ENCODE measurements at regions not wholly inside any gene's neighbourhood (a gene's known extent, or its start where the extent isn't known, plus 50 kb on each side); places are given as distances from the start of the nearest gene placed in this dataset.
"Not testable (repeated sequence)": the region's sequence is repeated elsewhere in the genome, so short reads cannot be mapped to it uniquely, and the experiment has no call there.

DNA sequence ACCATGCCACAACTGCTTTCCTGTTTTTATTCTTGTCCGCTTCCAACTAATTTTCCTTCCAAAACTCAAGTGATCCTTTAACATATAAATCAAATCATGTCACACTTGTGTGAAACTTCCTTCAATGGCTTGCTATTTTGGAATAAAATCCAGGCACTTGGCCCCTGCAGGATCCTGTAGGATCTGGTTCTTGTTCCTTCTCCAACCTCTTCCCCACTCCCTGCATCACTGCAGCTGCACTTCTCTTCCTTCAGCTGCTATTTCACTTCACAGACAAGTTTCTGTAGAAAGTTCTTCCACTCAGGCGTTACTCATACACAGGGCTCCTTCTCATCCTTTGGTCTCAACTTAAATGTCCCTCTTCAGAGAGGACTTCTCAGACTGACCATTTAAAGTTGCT lies 239.7 kb upstream of the BTG1 start:
- DNase-seq, result no peak

DNA sequence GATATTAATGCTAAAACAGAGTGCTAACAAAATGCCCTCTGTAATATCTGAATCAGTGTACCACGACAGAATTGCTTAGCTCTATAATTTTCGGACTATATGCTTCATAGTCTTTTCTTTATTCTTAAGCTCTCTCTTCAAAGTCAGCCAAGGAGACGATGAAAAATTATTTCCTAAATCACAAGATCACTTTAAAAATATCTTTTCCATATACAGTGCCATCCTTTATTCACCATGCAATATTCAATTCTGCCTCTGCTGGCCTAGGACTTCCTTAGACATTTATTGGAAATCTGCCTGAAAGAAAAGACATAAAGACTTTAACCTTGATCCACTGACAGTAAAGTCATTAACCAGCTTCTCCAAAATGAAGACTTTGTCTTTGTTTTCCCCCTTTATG lies 238.9 kb upstream of the BTG1 start:
- no peak for DNase-seq

- no peak for DNase-seq
Observed at GRCh38 chr12:92382383-92382878, 236.8 kb upstream of the BTG1 start.

DNA sequence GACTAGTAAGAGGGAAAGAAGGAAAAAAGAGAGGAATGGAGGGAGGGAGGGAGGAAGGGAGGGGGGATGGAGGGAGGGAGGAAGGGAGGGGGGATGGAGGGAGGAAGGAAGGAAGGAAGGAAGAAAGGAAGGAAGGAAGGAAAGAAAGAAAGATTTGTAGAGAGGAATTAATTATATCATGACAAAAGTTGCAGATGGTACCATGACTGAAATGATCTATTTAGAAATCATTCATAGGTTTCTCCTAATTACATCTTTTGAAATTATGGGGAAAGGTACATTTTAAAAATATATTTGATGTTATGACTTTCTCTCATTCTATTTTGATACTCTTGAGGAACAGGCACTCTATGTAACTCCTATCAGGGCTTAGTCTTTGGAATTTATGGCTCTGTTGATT lies 236.2 kb upstream of the BTG1 start:
- DNase-seq, result no peak

DNA sequence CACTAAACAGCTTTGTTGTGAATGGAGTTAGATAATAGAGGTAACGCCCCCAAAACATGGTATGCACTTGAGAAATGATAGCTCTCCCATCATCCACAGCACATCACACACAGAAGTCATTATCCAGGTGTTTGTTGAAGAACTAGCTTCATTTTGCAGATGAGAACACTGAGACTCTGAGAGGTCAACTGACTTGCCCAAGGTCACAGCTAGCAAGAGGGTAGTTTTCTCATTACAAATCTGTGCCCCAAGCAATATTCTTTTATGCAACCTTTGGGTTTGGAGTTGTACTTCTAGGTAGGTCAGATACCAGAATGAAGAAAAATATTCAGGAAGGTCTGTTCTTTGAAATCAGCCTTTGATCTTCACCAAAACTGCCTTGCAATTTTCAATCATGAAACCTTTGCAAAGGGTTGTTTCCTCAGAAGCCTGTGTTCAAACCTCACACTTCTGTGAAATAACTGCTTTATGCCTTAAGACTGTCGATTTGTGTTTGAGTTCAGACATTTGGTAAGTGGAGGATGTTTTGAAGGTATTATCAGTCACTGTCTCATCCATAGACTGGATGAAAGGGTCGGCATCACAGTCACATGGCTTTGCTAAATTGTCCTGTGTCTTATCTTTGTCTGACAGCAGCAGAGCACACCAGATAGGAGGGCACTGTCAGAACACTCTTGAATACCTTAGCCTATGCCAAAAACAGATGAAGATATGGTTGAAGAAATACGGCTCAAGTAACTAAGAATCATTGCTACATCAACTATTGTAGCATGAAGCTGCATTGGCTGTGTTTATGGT lies 233.2 kb upstream of the BTG1 start:
- DNase-seq, result peak; percentile 53

DNA sequence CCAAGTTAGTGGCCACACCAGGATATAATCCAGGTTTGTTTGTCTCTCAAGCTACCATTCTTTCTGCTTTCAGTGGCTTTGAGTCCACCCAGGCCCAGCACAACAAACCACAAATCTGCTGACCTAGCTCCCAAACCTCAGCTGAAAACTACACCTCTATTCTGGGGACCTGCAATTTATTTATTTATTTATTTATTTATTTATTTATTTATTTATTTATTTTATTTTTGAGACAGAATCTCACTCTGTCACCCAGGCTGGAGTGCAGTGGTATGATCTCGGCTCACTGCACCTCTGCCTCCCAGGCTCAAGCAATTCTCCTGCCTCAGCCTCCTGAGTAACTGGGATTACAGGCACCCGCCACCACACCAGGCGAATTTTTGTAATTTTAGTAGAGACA lies 229.9 kb upstream of the BTG1 start:
- not testable (repeated sequence) for DNase-seq

DNA sequence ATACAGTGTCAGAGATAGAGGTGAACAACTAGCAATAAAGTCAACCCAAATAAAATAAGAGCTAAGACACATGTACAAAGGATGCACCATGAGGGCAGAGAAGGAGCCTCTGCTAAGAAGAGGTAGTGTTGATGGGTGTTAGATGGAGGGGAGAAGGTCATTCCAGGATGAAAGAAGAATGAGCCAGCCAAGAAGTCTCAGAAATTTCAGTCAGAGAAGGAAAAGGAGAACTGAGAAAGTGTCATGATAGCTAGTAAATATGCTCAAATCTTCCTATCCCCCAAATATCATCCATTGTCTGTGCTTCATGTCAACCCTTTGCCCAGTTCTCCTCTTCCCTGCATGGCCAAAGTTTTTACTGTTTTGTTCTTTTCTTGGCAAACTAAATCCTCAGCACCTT lies 225.2 kb upstream of the BTG1 start:
- no peak for DNase-seq

GRCh38 chr12:92369636-92370035 lies 224.0 kb upstream of the BTG1 start:
- no peak for DNase-seq

- DNase-seq, result no peak
Observed at GRCh38 chr12:92369056-92369455, 223.4 kb upstream of the BTG1 start.

- no peak for DNase-seq
Observed at GRCh38 chr12:92365836-92366235, 220.2 kb upstream of the BTG1 start.

- DNase-seq, result no peak
Observed at GRCh38 chr12:92365333-92365732, 219.7 kb upstream of the BTG1 start.

DNA sequence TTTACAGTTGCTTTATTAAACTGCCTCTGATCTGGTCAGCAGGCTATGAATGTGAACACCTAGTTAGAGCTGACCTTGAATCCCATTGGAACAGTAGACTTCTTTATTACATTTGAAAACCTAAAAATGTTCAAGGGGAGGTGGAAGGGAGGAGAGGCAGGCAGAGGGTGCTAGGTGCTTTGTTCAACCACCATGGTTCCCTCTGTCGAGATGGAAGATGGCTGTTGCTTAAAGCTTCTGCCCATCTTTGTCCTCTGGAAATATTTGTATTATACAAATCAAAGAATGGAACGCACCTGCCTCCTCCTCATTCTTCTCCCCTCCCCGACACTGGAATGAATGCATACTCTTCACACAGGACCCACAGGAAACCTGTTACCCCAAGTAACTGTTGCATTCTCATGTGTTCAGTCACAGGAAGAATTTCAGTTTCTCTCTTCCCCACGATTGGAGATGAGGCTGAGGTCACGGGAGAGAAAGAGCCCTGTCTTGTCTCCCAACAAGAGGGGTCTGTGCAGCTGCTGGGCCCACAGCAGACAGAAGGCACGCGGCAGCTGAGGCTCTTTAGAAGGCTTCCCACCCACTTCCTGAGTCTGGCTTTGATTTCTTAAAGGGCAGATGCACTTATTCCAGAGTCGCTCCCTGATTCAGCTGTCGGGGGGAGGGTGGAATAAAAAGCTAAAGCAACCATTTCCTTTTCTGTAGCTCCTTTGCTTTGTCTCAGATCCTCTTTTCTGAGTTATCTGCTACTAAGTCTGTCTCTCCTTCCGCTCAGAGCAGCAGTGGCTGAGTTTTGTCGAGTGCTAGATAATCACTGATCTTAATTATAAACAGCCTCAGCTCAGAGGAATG lies 217.9 kb upstream of the BTG1 start:
- DNase-seq, result peak; percentile 67

DNA sequence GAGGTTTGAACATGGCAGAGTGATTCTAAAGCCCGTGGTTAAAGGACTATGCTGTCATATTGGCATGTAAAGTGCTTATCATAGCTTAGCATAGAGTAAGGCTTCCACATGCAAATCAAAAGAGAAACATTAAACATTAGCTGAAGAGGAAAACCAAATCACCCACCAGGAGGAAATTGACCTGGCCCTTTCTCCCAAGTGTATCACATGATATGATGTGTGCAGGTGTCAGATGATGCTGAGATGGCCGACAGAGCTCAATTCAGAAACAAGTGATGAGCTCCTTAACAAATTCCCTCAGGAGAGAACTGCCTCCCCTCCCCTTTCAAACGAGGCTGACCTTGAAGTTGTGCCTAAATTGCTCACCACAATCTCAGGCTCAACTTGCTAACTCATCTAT lies 217.1 kb upstream of the BTG1 start:
- DNase-seq, result peak; percentile 41

- no peak for DNase-seq
Observed at GRCh38 chr12:92362126-92362525, 216.5 kb upstream of the BTG1 start.

GRCh38 chr12:92360543-92360942 lies 214.9 kb upstream of the BTG1 start:
- no peak for DNase-seq

- no peak for DNase-seq
Observed at GRCh38 chr12:92359581-92360209, 214.0 kb upstream of the BTG1 start.

DNA sequence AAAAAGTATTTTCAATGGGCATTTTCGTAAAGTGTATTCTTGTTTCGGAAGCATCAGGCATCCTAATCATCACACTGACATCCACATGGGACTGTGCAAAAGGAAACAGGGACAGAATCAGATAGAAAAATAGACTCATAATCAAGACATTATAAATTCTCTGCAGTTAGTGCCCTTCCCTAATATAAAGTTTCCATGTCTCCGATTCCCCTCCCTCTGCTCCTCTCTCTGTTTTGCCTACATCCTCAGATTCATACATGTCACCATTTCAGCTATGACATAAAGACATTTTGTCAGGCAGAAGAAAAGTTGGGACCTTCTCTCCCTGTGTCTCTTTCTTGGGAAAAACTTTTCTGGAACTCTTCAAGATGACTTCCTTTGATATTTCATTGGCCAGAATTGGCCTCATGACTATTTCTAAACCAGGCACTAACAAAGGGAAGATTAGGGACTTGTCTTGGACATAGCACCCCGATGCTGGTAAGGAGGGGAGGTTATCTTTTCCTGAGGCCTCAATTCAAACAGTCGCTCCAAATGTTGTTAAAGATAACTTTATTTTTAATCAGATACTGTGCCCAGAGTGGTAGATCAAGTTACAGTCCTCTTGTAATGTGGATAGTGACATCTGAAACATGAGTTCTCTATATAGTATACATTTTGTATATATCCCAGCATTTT lies 212.1 kb upstream of the BTG1 start:
- no peak for DNase-seq

- DNase-seq, result no peak
Observed at GRCh38 chr12:92356425-92356824, 210.8 kb upstream of the BTG1 start.

- no peak for DNase-seq
Observed at GRCh38 chr12:92349635-92350034, 204.0 kb upstream of the BTG1 start.

DNA sequence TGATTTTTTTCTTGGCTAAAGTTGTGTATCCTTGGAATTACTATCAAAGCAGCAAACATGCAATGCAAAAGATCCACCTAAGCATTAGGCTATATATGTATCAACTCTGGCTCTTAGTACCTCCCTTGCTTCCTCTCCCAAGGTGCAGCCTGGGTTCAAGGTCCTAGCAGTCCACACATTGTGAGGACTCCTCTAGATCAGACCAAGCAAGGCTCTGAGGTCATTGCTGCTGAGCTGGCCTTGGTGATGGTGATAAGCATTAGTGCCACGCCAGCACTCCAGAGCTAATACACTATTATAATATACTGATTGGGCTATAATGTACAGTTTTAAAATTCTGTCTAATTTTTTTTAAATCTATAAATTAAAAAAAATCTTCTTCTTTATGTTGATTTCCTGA lies 196.9 kb upstream of the BTG1 start:
- DNase-seq, result no peak

DNA sequence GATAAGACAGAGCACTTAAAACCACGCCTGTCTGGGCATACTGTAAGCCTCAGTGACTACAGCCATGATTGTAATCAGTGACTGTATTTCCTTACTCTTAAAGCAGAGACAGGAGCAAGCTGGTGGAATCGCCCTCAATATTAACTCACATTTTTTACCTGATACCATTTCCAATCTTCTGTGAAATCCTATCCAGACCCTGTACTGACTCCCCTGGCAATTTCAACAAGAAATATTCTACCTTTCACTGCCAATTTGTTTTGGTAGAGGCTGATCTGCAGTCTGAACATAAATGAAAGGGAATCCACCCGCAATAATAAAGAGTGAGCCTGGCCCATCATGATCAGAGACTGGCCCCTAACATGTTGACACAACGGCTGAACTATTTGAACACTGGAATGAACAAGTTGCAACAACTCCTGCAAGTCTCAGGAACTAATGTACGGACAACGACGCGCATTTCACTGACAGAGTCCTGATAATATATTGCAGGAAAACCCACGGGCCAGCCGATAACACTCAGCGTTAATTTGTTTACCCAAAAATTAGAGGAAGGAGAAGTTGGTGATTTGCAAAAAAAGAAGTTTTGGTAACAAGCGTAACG lies 195.5 kb upstream of the BTG1 start:
- no peak for DNase-seq

DNA sequence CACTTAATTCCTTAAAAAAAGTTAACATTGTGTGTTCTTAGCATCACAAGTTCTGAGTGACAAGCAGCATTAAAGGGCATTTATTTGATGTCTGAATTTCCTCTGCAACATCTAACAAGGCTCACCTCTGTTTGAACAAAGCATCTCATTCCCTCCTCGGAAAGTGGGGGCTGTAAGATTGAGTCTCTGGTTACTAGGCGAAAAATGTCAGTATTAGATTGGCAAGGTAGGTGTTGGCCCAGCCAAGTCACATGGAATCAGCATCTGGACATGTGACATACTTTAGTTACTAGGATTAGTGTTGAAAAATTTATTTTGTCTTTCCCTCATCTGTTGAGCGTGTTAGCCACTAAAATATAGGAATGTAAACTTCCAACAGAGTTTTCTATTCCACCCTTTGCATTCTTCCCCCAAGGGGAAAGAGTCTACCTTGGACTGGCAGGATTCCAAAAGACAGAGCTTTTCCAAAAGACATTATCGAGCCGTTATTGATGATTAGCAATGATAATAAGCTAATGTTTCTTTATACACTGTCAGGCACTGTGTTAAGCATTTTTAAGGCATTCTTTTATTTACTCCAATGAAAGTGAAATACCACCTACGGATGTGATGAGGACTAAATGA lies 194.9 kb upstream of the BTG1 start:
- no peak for DNase-seq
